OCI-LY7 (cell line): ENCODE measurements at regions not wholly inside any gene's neighbourhood (a gene's known extent, or its start where the extent isn't known, plus 50 kb on each side); places are given as distances from the start of the nearest gene placed in this dataset.

Experiments
- BruUV-seq: library from RNA; stranded (reverse); fragments of 400-500 nt; replicated peaks from 2 replicates; lab custom pipeline; 2021; lab: Mats Ljungman, UMichigan
- CTCF ChIA-PET: fragments of 300-600 bp; sonication (Branson Sonifier 250); formaldehyde crosslinking; loops from one replicate; lab custom pipeline; 2022; ENCODE audit warnings: antibody characterized with exemption; ENCODE audit not compliant: unreplicated experiment; lab: Charles Lee
- POLR2A ChIA-PET: fragments of 300-600 bp; sonication (Branson Sonifier 250); formaldehyde crosslinking; loops from one replicate; lab custom pipeline; 2022; ENCODE audit warnings: antibody characterized with exemption; lab: Charles Lee
- DNase-seq: peaks from one replicate; pipeline ENCODE4 v3.0.0-alpha.2; 2015; ENCODE audit warnings: low spot score
- H2AFZ ChIP-seq: fragments of 200-600 bp; sonication (generic), shearing (Covaris generic); 2 replicates; pipeline ENCODE4 v1.6.1; 2014; ENCODE audit warnings: mild to moderate bottlenecking, antibody characterized with exemption, low read length, moderate library complexity
- H3K27ac ChIP-seq: fragments of 200-600 bp; sonication (generic); 2 replicates; pipeline ENCODE4 v1.5.1; 2014; ENCODE audit warnings: mixed run types, low read depth, mild to moderate bottlenecking, moderate library complexity, low read length, inconsistent platforms; ENCODE audit not compliant: poor library complexity, severe bottlenecking
- H3K36me3 ChIP-seq: fragments of 200-600 bp; sonication (generic); 2 replicates; pipeline ENCODE4 v1.6.1; 2014; ENCODE audit warnings: mild to moderate bottlenecking, antibody characterized with exemption, low read length, moderate library complexity, mixed read lengths; ENCODE audit not compliant: insufficient read depth
- H3K4me1 ChIP-seq: fragments of 200-600 bp; sonication (generic); 2 replicates; pipeline ENCODE4 v1.5.1; 2014; ENCODE audit warnings: mild to moderate bottlenecking, low read length; ENCODE audit not compliant: insufficient read depth, poor library complexity, severe bottlenecking
- H3K4me2 ChIP-seq: fragments of 200-600 bp; sonication (generic); 2 replicates; pipeline ENCODE4 v1.6.1; 2014; ENCODE audit warnings: mild to moderate bottlenecking, low read length
- H3K4me3 ChIP-seq: fragments of 200-600 bp; sonication (generic); 2 replicates; pipeline ENCODE4 v1.5.1; 2014; ENCODE audit warnings: mild to moderate bottlenecking, low read depth, low read length; ENCODE audit not compliant: poor library complexity, severe bottlenecking
- H3K79me2 ChIP-seq: fragments of 200-600 bp; sonication (generic); 2 replicates; pipeline ENCODE4 v1.6.1; 2016; ENCODE audit warnings: low read depth, mild to moderate bottlenecking, low read length, moderate library complexity, mixed read lengths; ENCODE audit not compliant: insufficient read depth
- H3K9me2 ChIP-seq: fragments of 200-600 bp; sonication (generic); 2 replicates; pipeline ENCODE4 v1.6.1; 2016; ENCODE audit warnings: mild to moderate bottlenecking, low read length, mixed read lengths; ENCODE audit not compliant: insufficient read depth
- H3K9me3 ChIP-seq: fragments of 200-600 bp; sonication (generic); 2 replicates; pipeline ENCODE4 v1.6.1; 2014; ENCODE audit warnings: mild to moderate bottlenecking, mixed run types, low read length, mixed read lengths
- H4K20me1 ChIP-seq: fragments of 200-600 bp; sonication (generic); 2 replicates; pipeline ENCODE4 v1.6.1; 2014; ENCODE audit warnings: mild to moderate bottlenecking, antibody characterized with exemption, low read length, moderate library complexity, mixed read lengths; ENCODE audit not compliant: insufficient read depth
- CTCF ChIP-seq: fragments of 200-600 bp; sonication (generic); conservative IDR thresholded peaks from 2 replicates; pipeline ENCODE4 v1.5.1; 2014; ENCODE audit warnings: mild to moderate bottlenecking, antibody characterized with exemption, low read length, moderate library complexity, mixed read lengths
- EZH2phosphoT487 ChIP-seq: fragments of 200-600 bp; sonication (generic); IDR thresholded peaks from 2 replicates; pipeline ENCODE4 v1.6.1; 2018; ENCODE audit warnings: low read depth, borderline replicate concordance, mild to moderate bottlenecking, mixed run types, antibody characterized with exemption, low read length, moderate library complexity, mixed read lengths
- intact Hi-C: fragments of 100-400 bp; cut with micrococcal nuclease; formaldehyde crosslinking; loops from one replicate; pipeline ENCODE4 v1.10.0; 2022; ENCODE audit not compliant: unreplicated experiment

- H3K9me2 ChIP-seq, result no peaks in the 10 kb centered on the region
- ChIA-PET CTCF (no interaction called here), POLR2A (interaction anchor here (1.1 kb wide), 1 partner anchor 11 kb away, joined by 5 read pairs; no protein-coding TSS in a partner anchor)
- H3K27ac ChIP-seq, result no peak overlapping the region
- no peak for DNase-seq
- no peaks in the 10 kb centered on the region for H3K79me2 ChIP-seq
- TF ChIP-seq CTCF (no peak), EZH2phosphoT487 (no peak)
- intact Hi-C loops, result no loop called here
- H2AFZ ChIP-seq, result no peak overlapping the region
- BruUV-seq, result no TSS peak
- no peaks in the 10 kb centered on the region for H4K20me1 ChIP-seq
- H3K4me2 ChIP-seq, result no peak overlapping the region
- H3K4me1 ChIP-seq, result peaks cover 22% of the 10 kb centered on the region
- H3K4me3 ChIP-seq, result no peak overlapping the region
- no peaks in the 10 kb centered on the region for H3K9me3 ChIP-seq
- H3K36me3 ChIP-seq, result no peaks in the 10 kb centered on the region
Measured at GRCh38 chr7:65457705-65458104, 84.0 kb downstream of the ZNF92 start.

GRCh38 chr7:65459438-65459837 is 85.8 kb downstream of the ZNF92 start:
- H4K20me1 ChIP-seq, result no peaks in the 10 kb centered on the region
- TF ChIP-seq CTCF (no peak), EZH2phosphoT487 (no peak)
- H3K9me2 ChIP-seq, result no peaks in the 10 kb centered on the region
- intact Hi-C loops, result no loop called here
- POLR2A ChIA-PET, result no interaction called here
- no peak for DNase-seq
- H3K27ac ChIP-seq, result no peak overlapping the region
- CTCF ChIA-PET, result no interaction called here
- H3K9me3 ChIP-seq, result no peaks in the 10 kb centered on the region
- H2AFZ ChIP-seq, result no peak overlapping the region; the same call in 1 of the 2 replicates
- H3K36me3 ChIP-seq, result no peaks in the 10 kb centered on the region
- peaks cover 16% of the 10 kb centered on the region for H3K4me1 ChIP-seq
- H3K79me2 ChIP-seq, result no peaks in the 10 kb centered on the region
- H3K4me3 ChIP-seq, result no peak overlapping the region
- BruUV-seq, result no TSS peak
- H3K4me2 ChIP-seq, result no peak overlapping the region

GRCh38 chr7:65462148-65462716 is 88.6 kb downstream of the ZNF92 start:
- no peaks in the 10 kb centered on the region for H3K9me2 ChIP-seq
- no peak for TF ChIP-seq CTCF
- TF ChIP-seq EZH2phosphoT487, result no peak
- H3K36me3 ChIP-seq, result no peaks in the 10 kb centered on the region
- ChIA-PET POLR2A (interaction anchor here (1.1 to 3.4 kb wide), 3 partner anchors 9 to 13 kb away, joined by 3 to 14 read pairs (median 5); no protein-coding TSS in a partner anchor), CTCF (interaction anchor here (0.7 to 1.1 kb wide), 3 partner anchors 10 to 13 kb away, joined by 3 read pairs; no protein-coding TSS in a partner anchor)
- no peak for DNase-seq
- H3K27ac ChIP-seq, result no peak overlapping the region
- intact Hi-C loops, result loop anchor here (10.0 kb wide), 1 partner anchor 467 kb away; the partner anchor contains the start of gene ZNF117
- no peaks in the 10 kb centered on the region for H3K79me2 ChIP-seq
- no peaks in the 10 kb centered on the region for H3K9me3 ChIP-seq
- peak overlapping the region; percentile 39 for H2AFZ ChIP-seq
- no peaks in the 10 kb centered on the region for H4K20me1 ChIP-seq
- peaks cover 5% of the 10 kb centered on the region for H3K4me1 ChIP-seq
- BruUV-seq, result no TSS peak
- H3K4me3 ChIP-seq, result no peak overlapping the region
- no peak overlapping the region for H3K4me2 ChIP-seq
